Upper lobe of right lung (tissue), 1 donor: ENCODE measurements at regions not wholly inside any gene's neighbourhood (a gene's known extent, or its start where the extent isn't known, plus 50 kb on each side); places are given as distances from the start of the nearest gene placed in this dataset.

Experiments used
- ATAC-seq: fragments of 200-7000 bp; cut with Tn5 transposase; one replicate; pipeline ENCODE4 v1.9.1; 2020; ENCODE audit warnings: mild to moderate bottlenecking, moderate library complexity
- DNase-seq: peaks from one replicate; pipeline ENCODE4 v3.0.0-alpha.2; 2020
- H3K27ac ChIP-seq: fragments of 200-600 bp; one replicate; pipeline ENCODE4 v1.8.0; 2022
- H3K27me3 ChIP-seq: fragments of 200-600 bp; one replicate; pipeline ENCODE4 v1.8.0; 2022; ENCODE audit warnings: mild to moderate bottlenecking
- H3K36me3 ChIP-seq: fragments of 200-600 bp; one replicate; pipeline ENCODE4 v1.8.0; 2022
- H3K4me1 ChIP-seq: fragments of 200-600 bp; one replicate; pipeline ENCODE4 v1.8.0; 2022
- H3K4me3 ChIP-seq: fragments of 200-600 bp; one replicate; pipeline ENCODE4 v1.8.0; 2022; ENCODE audit warnings: mild to moderate bottlenecking
- H3K9me3 ChIP-seq: fragments of 200-600 bp; one replicate; pipeline ENCODE4 v1.8.0; 2022
- CTCF ChIP-seq: fragments of 200-600 bp; IDR thresholded peaks from one replicate; pipeline ENCODE4 v1.8.0; 2022; ENCODE audit warnings: antibody characterized with exemption
- intact Hi-C: fragments of 100-400 bp; cut with DNase I; formaldehyde crosslinking; loops from one replicate; pipeline ENCODE4 v1.11.0; 2022
- donor health status: DM: no; HTN: yes; CAD: no; lungs with severe emphysema.

- no peak for ATAC-seq
- H3K36me3 ChIP-seq: no peaks in the 10 kb centered on the region
- H3K4me1 ChIP-seq: no peaks in the 10 kb centered on the region
- no peak for TF ChIP-seq CTCF
- no peaks in the 10 kb centered on the region for H3K9me3 ChIP-seq
- no peak for DNase-seq
- H3K27ac ChIP-seq: no peak overlapping the region
- no peak overlapping the region for H3K4me3 ChIP-seq
- intact Hi-C loops: no loop called here
- no peaks in the 10 kb centered on the region for H3K27me3 ChIP-seq
Observed at GRCh38 chr4:41322617-41323016, 65.9 kb downstream of the UCHL1 start.

- no peaks in the 10 kb centered on the region for H3K4me1 ChIP-seq
- no peak overlapping the region for H3K27ac ChIP-seq
- ATAC-seq: peak; percentile 31
- no peak overlapping the region for H3K4me3 ChIP-seq
- no peaks in the 10 kb centered on the region for H3K27me3 ChIP-seq
- intact Hi-C loops: no loop called here
- TF ChIP-seq CTCF: no peak
- H3K36me3 ChIP-seq: no peaks in the 10 kb centered on the region
- no peaks in the 10 kb centered on the region for H3K9me3 ChIP-seq
- no peak for DNase-seq
Observed at GRCh38 chr4:41323179-41323578, 66.5 kb downstream of the UCHL1 start.

- Histone ChIP-seq H3K4me1 (no peaks in the 10 kb centered on the region), H3K36me3 (no peaks in the 10 kb centered on the region), H3K4me3 (no peak overlapping the region), H3K27ac (no peak overlapping the region), H3K27me3 (no peaks in the 10 kb centered on the region), H3K9me3 (no peaks in the 10 kb centered on the region)
- DNase-seq (no peak), ATAC-seq (no peak)
- no peak for TF ChIP-seq CTCF
- intact Hi-C loops: no loop called here
Observed at GRCh38 chr4:41323706-41324105, 67.0 kb downstream of the UCHL1 start.

GRCh38 chr4:41324861-41325260 is 68.1 kb downstream of the UCHL1 start:
- H3K27ac ChIP-seq: no peak overlapping the region
- H3K4me3 ChIP-seq: no peak overlapping the region
- no peaks in the 10 kb centered on the region for H3K4me1 ChIP-seq
- no peaks in the 10 kb centered on the region for H3K9me3 ChIP-seq
- no peak for TF ChIP-seq CTCF
- no peaks in the 10 kb centered on the region for H3K36me3 ChIP-seq
- intact Hi-C loops: no loop called here
- no peak for DNase-seq
- no peaks in the 10 kb centered on the region for H3K27me3 ChIP-seq
- no peak for ATAC-seq

- Histone ChIP-seq H3K36me3 (no peaks in the 10 kb centered on the region), H3K4me1 (no peaks in the 10 kb centered on the region), H3K27ac (no peak overlapping the region), H3K9me3 (no peaks in the 10 kb centered on the region), H3K4me3 (no peak overlapping the region), H3K27me3 (no peaks in the 10 kb centered on the region)
- DNase-seq (no peak), ATAC-seq (no peak)
- intact Hi-C loops: no loop called here
- TF ChIP-seq CTCF: no peak
Observed at GRCh38 chr4:41325901-41326300, 69.2 kb downstream of the UCHL1 start.

- DNase-seq (no peak), ATAC-seq (no peak)
- Histone ChIP-seq H3K27ac (no peak overlapping the region), H3K36me3 (no peaks in the 10 kb centered on the region), H3K4me3 (no peak overlapping the region), H3K27me3 (no peaks in the 10 kb centered on the region), H3K9me3 (no peaks in the 10 kb centered on the region), H3K4me1 (no peaks in the 10 kb centered on the region)
- intact Hi-C loops: no loop called here
- TF ChIP-seq CTCF: no peak
Observed at GRCh38 chr4:41326776-41327175, 70.0 kb downstream of the UCHL1 start.
